Stimulated activated naive B cell treated with anti-CD40 and anti-IgM and Interleukin-4, amounts not matched to agents 10 μg/mL and 1 μg/mL and 100 μg/mL, for 72 hours (primary cell): ENCODE measurements at regions not wholly inside any gene's neighbourhood (a gene's known extent, or its start where the extent isn't known, plus 50 kb on each side); places are given as distances from the start of the nearest gene placed in this dataset.

Experiments
- ATAC-seq, 2 donors: fragments of 150-1000 bp; cut with Tn5 transposase; replicated peaks; 2 replicates each; pipeline ENCODE4 v1.10.0; 2021; ENCODE audit warnings: moderate library complexity in 1 of 2
- DNase-seq: peaks from one replicate; pipeline ENCODE4 v3.0.0; 2021
- H3K27ac Mint-ChIP-seq: one replicate; pipeline ENCODE4 v1.8.0; 2022; ENCODE audit warnings: mild to moderate bottlenecking, mixed read lengths
- H3K27me3 Mint-ChIP-seq, 2 donors: one replicate each; pipeline ENCODE4 v1.8.0; 2022; ENCODE audit warnings: mixed read lengths in 2 of 2
- H3K36me3 Mint-ChIP-seq, 2 donors: one replicate each; pipeline ENCODE4 v1.8.0; 2022; ENCODE audit warnings: mixed read lengths in 2 of 2, mild to moderate bottlenecking in 1 of 2
- H3K4me1 Mint-ChIP-seq, 2 donors: one replicate each; pipeline ENCODE4 v1.8.0; 2022; ENCODE audit warnings: mixed read lengths in 2 of 2, mild to moderate bottlenecking in 1 of 2
- H3K4me3 Mint-ChIP-seq, 2 donors: one replicate each; pipeline ENCODE4 v1.8.0; 2022; ENCODE audit warnings: mild to moderate bottlenecking in 2 of 2, mixed read lengths in 2 of 2, moderate library complexity in 1 of 2
- H3K9me3 Mint-ChIP-seq, 2 donors: one replicate each; pipeline ENCODE4 v1.8.0; 2022; ENCODE audit warnings: mixed read lengths in 2 of 2, mild to moderate bottlenecking in 1 of 2

DNA sequence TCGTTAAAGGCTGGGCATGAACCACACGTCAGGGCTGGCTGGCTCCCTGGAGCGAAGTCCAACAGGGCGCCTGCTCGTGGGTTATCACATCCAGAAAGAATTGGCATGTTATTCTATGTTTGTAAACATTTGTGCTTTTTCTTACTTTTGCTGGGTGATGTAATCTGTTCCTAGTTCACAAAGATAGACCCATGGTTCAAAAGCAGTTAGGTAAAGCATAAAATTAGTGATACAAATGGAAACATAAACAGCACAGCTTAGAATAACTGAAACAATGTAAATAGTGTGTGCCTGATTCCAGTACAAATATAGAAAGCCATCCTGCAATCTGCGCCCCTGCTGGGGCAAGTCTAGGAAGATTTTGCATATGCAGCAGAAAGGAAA, 184.0 kb upstream of the C1orf174 start:
- DNase-seq, result no peak
- H3K4me3 Mint-ChIP-seq, result no peak overlapping the region

DNA sequence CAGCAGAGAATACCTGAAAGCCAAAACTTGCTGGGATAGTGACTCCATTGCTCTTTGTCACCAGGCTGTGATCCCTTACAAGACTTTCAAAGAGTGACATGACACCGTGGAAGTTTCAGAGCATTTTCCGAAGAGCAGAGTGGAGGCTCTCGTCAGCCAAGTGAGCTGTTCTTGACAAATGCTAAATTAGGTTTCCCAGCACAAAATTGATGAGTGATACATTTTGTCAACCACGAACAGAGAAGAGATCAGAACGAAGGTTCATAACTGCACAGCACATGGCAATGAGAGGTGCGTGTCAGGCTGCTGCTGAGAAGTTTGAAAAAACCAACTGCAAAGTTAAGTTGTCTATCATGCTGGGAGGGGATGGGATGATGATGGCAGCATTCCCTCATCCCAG, 184.4 kb upstream of the C1orf174 start:
- peaks cover 0 to 7% of the 10 kb centered on the region in 2 donors for H3K4me1 Mint-ChIP-seq
- DNase-seq, result no peak
- ATAC-seq, result no peak
- H3K36me3 Mint-ChIP-seq, result peaks cover 1 to 9% of the 10 kb centered on the region in 2 donors
- no peak overlapping the region for H3K27ac Mint-ChIP-seq
- H3K27me3 Mint-ChIP-seq, result peaks cover 8 to 31% of the 10 kb centered on the region in 2 donors
- H3K4me3 Mint-ChIP-seq, result no peak overlapping the region
- H3K9me3 Mint-ChIP-seq, result peaks cover 8 to 16% of the 10 kb centered on the region in 2 donors

More for the DNA sequence above, 184.0 kb upstream of the C1orf174 start:
- H3K27ac Mint-ChIP-seq, result no peak overlapping the region
- H3K9me3 Mint-ChIP-seq, result peaks cover 8 to 15% of the 10 kb centered on the region in 2 donors
- H3K27me3 Mint-ChIP-seq, result peaks cover 8 to 31% of the 10 kb centered on the region in 2 donors
- H3K36me3 Mint-ChIP-seq, result peaks cover 4 to 12% of the 10 kb centered on the region in 2 donors
- peaks cover 0 to 7% of the 10 kb centered on the region in 2 donors for H3K4me1 Mint-ChIP-seq
- no peak for ATAC-seq

DNA sequence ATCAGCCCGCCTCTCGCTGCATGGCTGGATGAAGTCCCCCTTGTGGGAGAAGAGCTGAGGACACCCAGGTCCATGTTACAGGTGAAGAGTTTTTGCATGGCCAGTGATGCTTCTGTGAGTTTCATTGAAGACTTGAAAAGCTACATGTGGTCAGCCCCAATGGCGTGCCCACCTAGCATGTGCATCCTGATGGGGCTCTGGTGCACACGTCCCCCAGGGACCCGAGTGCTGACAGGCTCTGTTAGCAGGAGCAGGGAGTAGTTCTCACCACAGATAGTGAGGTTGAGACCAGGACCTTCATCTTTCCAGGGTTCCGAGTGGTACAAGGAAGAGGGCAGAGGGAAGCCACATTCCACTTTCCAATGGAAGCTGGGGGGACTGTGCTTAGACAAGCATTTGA, 184.8 kb upstream of the C1orf174 start:
- Mint-ChIP-seq H3K4me3 (no peak overlapping the region), H3K4me1 (peaks cover 0 to 7% of the 10 kb centered on the region in 2 donors), H3K27me3 (peaks cover 8 to 31% of the 10 kb centered on the region in 2 donors), H3K36me3 (peaks cover 0 to 6% of the 10 kb centered on the region in 2 donors), H3K27ac (no peak overlapping the region), H3K9me3 (peaks cover 7 to 14% of the 10 kb centered on the region in 2 donors)
- DNase-seq (no peak), ATAC-seq (no peak)

DNA sequence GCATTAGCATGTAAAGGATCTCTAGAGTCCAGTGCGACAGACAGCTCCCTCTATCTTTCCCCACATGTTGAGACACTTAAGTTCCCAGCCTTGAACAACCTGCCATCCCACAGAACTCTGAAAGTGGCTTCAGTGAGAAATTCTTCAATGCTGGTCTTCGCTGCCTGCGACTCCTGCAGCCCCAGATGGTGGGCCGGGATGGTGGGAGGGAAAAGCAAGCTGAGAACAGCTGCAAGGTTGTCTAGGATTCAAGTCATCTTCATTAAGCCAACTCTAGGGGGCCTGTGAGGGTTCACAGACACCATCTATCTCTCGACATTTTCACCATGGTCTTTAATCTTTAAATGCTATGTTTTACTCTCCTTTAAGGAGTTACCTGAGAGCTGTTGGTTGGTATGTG, 185.5 kb upstream of the C1orf174 start:
- Mint-ChIP-seq H3K36me3 (peaks cover 0 to 6% of the 10 kb centered on the region in 2 donors), H3K9me3 (peaks cover 6 to 11% of the 10 kb centered on the region in 2 donors), H3K27me3 (peaks cover 6 to 27% of the 10 kb centered on the region in 2 donors), H3K4me1 (peaks cover 0 to 7% of the 10 kb centered on the region in 2 donors), H3K27ac (no peak overlapping the region), H3K4me3 (no peak overlapping the region)
- DNase-seq, result no peak
- ATAC-seq, result no peak

DNA sequence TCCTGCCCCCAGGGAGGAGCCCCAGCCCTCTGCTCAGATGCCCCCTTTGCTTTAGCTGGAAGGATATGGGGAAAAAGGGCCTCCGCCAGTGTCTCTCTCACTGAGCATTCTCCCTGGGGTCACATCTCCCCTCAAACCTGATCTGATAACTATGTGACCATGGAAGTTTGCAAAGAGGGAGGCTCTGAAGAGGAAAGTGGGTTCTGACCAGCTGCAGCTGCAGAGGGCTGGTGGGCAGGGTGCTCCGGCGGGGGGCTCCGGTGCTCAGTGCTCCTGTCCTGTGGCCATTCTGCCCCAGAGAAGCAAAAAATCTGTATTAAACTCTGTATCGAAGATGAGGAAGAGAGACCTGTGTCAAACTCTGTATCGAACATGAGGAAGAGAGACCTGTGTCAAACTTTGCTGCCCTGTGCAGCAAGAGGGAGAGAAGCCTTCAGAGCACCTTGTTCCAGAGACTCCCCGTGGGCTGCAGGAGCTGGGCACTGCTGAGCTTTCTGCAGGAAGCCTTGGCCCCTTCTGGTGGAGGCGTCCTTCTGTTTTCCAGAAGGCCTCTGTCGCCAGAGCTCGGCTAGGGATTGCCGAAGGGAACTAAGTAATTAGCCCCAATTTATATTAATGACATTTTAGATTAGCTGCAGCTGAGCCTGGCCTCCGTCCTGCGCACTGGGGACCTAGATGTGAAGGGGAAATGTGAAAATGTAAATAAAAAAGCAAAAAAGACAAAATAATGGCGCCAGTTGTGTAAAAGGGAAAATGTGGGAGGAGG, 186.2 kb upstream of the C1orf174 start:
- H3K36me3 Mint-ChIP-seq, result peaks cover 0 to 3% of the 10 kb centered on the region in 2 donors
- DNase-seq (no peak), ATAC-seq (no peak)
- peaks cover 0 to 7% of the 10 kb centered on the region in 2 donors for H3K4me1 Mint-ChIP-seq
- peaks cover 1 to 4% of the 10 kb centered on the region in 2 donors for H3K9me3 Mint-ChIP-seq
- H3K27me3 Mint-ChIP-seq, result peaks cover 0 to 20% of the 10 kb centered on the region in 2 donors
- H3K4me3 Mint-ChIP-seq, result no peak overlapping the region
- H3K27ac Mint-ChIP-seq, result no peak overlapping the region

DNA sequence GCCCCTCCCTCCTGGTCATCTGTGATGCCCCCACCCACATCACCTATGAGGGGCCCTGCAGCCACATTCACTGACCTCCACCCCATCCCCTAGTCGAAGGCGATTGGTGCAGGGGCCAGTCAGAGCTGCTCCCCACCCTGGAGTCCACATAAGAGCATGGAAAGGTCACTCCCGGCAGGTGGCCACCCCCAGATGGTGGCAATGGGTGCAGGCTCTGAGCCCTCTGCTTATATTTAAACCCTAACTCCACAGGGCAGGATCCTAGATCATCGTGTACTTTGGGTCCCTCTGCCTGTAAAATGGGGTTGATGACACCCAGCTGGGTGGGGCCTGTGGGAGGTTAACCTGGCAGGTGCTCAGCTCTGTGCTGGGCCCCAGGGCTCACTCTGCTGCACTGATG, 186.8 kb upstream of the C1orf174 start:
- Mint-ChIP-seq H3K36me3 (peaks cover 0 to 6% of the 10 kb centered on the region in 2 donors), H3K4me3 (no peak overlapping the region), H3K4me1 (peaks cover 0 to 7% of the 10 kb centered on the region in 2 donors), H3K27me3 (peaks cover 0 to 17% of the 10 kb centered on the region in 2 donors), H3K27ac (no peak overlapping the region), H3K9me3 (peaks cover 4 to 9% of the 10 kb centered on the region in 2 donors)
- DNase-seq, result no peak
- ATAC-seq, result no peak

DNA sequence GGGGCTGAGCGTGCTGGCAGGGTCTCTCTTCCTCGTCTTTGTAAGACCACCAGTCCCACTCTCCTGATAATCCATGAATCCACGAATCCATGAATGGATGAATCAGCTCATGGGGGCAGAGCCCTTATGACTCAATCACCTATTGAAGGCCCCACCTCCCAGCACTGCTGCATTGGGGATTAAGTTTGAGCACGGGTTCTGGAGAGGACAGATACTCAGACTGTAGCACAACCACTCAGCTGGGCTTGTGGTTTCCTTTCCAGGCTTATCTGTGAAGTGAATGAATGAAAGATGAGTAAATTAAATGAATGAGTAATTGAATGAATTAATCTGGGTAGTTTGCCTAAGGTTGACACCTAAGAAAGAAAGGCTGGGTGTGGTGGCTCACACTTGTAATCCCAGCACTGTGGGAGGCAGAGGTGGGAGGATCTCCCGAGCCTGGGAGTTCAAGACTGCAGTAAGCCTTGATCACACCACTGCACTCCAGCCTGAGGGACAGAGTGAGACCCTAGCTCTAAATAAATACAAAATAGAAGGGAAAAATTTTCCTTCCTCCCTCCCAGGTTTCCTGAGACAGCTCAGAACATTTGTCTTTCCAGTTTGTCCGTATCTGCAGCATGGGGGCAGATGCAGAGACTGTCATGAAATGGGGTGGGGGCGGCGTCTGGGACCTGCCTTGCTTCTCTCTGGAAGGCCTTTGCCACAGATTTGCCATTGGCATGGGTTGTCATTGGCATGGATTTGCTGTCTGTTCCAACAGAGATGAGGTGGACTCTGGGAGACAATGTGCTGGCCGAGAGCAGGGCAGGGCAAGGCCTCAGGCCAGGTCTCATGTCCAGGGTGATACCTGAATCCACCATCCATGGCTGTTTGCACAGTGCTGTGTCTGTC, 187.7 kb upstream of the C1orf174 start:
- Mint-ChIP-seq H3K36me3 (peaks cover 0 to 8% of the 10 kb centered on the region in 2 donors), H3K27me3 (peaks cover 0 to 9% of the 10 kb centered on the region in 2 donors), H3K4me3 (no peak overlapping the region), H3K4me1 (peaks cover 0 to 7% of the 10 kb centered on the region in 2 donors), H3K9me3 (peaks cover 6 to 10% of the 10 kb centered on the region in 2 donors), H3K27ac (peak overlapping the region; percentile 44)
- no peak for ATAC-seq
- DNase-seq, result no peak

DNA sequence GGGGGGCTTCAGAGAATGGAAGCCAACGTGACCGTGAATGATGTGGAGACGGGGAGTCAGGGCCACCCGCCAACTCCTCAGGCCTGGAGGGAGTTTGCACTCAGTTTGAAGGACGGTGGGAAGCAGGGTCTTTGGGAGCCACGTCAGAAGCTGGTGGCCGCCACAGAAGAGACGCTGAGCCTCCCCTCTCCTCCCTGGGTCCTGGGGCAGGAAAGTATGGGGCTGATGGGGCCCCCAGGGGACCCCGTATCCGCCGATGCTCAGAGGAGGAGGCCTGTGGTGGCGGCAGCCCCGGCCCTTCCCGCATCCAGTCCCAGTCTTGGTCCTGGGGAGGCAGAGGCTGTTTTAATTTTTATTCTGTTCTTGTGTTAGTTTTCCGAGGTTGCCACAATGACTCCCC, 188.6 kb upstream of the C1orf174 start:
- Mint-ChIP-seq H3K36me3 (peaks cover 3 to 12% of the 10 kb centered on the region in 2 donors), H3K27me3 (peaks cover 0 to 8% of the 10 kb centered on the region in 2 donors), H3K4me1 (peaks cover 0 to 7% of the 10 kb centered on the region in 2 donors), H3K9me3 (peaks cover 12 to 19% of the 10 kb centered on the region in 2 donors), H3K27ac (no peak overlapping the region), H3K4me3 (no peak overlapping the region)
- no peak for ATAC-seq
- no peak for DNase-seq

DNA sequence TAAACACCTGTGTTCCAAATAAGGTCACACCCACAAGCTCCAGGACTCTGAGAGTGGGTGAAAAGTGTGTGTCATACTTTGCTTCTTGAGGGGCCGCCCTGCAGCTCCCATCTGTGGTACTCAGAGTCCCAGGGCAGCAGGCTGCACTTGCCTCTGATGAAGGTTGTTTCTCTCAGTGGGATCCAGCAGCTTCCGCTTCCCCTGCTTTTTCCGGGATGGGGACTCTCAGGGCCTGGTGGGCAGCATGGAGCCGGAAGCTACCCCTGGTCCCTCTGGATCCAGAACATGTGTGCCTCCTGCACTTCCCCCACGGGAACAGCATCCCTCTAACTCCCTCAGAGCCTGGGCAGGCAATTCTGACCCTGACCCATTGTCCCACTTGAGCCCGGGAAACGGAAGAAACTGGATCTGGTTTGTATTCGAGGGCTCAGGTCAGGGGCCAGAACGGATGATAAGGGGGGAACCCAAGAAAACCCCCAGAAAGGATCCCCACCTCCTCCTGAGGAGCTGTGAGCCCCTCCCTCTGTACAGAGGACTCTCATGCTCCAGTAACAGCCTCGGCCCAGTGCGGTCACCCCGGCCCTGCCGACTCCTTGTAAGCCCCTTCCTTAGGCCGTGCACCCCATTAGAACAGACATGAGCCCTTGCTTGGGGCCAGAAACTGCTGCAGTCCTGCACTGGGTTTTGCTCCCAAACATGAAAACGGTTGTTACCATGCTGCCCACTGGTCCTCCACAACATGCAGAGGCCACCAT, 189.5 kb upstream of the C1orf174 start:
- Mint-ChIP-seq H3K27ac (no peak overlapping the region), H3K4me3 (no peak overlapping the region), H3K36me3 (peaks cover 5 to 12% of the 10 kb centered on the region in 2 donors), H3K27me3 (peaks cover 4 to 6% of the 10 kb centered on the region in 2 donors), H3K9me3 (peaks cover 12 to 19% of the 10 kb centered on the region in 2 donors), H3K4me1 (peaks cover 0 to 7% of the 10 kb centered on the region in 2 donors)
- no peak for ATAC-seq
- no peak for DNase-seq

DNA sequence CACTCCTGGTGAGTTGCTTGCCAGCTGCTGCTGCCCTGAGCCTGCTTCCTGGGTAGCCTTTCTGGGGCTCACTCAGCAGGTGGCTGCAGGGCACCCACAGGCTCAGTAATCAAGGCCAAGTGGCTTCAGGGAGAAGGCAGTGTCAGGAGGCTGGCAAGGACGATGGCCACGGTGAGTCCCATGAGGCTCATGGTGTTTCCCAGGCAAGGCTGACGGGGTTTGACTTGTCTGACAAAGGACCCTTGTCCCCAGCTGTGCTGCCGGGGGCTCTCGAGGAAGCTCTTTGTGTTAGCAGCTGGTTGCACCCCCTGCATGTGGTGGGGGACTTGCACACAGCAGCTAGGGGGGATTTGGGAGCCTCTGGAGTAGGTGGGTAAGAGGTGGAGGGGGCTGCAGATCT, 190.5 kb upstream of the C1orf174 start:
- Mint-ChIP-seq H3K4me1 (peaks cover 0 to 7% of the 10 kb centered on the region in 2 donors), H3K9me3 (peaks cover 12 to 19% of the 10 kb centered on the region in 2 donors), H3K27me3 (peaks cover 0 to 4% of the 10 kb centered on the region in 2 donors), H3K36me3 (peaks cover 5 to 12% of the 10 kb centered on the region in 2 donors), H3K4me3 (no peak overlapping the region), H3K27ac (no peak overlapping the region)
- ATAC-seq, result no peak
- DNase-seq, result no peak

DNA sequence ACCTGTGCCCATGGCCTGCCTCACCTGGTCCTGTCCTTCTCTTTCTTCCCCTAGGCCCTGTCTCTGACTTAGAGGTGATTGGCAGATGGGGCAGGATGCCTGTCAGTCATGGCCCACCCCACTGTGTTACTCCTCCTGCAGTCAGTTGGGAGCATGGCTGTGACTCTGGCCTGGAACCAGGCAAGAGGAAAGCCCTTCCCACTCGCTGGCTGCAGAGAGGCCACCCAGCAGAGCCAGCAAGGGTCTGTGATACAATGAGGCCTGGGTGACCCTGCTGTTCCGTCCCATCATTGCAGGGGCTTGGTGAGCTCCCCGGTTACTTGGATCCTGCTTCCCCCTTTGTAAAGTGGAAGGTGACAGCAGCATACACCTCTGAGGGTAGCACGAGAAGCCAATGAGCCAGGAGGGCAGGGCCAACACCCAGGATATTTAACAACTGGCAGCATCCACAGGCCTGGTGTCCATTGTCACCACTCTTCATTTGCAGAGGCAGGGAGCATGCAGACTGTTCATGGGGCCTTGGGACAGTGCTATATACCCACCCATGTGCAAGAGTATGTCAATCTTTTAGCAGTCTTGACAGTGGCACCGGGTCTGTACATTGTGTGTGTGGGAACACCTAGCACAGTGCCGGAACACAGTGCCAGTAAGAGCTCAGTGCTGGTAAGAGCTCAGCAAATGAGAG, 191.0 kb upstream of the C1orf174 start:
- Mint-ChIP-seq H3K4me1 (peaks cover 0 to 7% of the 10 kb centered on the region in 2 donors), H3K4me3 (no peak overlapping the region), H3K36me3 (peaks cover 5 to 12% of the 10 kb centered on the region in 2 donors), H3K9me3 (peaks cover 12 to 19% of the 10 kb centered on the region in 2 donors), H3K27me3 (peaks cover 0 to 4% of the 10 kb centered on the region in 2 donors), H3K27ac (no peak overlapping the region)
- ATAC-seq, result no peak
- DNase-seq, result no peak

DNA sequence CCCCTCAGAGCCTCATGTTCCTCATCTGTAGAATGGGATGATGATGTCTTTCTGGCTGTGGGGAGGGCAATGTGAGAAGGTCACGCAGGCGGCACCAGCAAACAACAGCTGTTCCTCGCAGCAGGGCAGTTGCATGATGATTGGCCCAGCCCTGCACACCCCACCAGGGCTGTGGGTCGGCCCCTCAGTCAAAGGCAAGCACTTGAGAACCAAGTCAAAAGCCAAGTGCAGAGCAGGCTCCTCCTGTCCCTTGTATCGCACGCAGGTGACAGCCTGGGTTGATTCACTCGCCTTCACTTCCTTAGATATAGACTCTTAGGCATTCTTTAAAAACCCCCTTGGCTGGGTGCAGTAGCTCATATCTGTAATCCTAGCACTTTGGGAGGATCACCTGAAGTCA, 191.9 kb upstream of the C1orf174 start:
- Mint-ChIP-seq H3K4me3 (no peak overlapping the region), H3K9me3 (peaks cover 19 to 28% of the 10 kb centered on the region in 2 donors), H3K36me3 (peaks cover 5 to 20% of the 10 kb centered on the region in 2 donors), H3K27ac (no peak overlapping the region), H3K27me3 (peaks cover 0 to 4% of the 10 kb centered on the region in 2 donors), H3K4me1 (peaks cover 0 to 6% of the 10 kb centered on the region in 2 donors)
- DNase-seq (no peak), ATAC-seq (no peak)

DNA sequence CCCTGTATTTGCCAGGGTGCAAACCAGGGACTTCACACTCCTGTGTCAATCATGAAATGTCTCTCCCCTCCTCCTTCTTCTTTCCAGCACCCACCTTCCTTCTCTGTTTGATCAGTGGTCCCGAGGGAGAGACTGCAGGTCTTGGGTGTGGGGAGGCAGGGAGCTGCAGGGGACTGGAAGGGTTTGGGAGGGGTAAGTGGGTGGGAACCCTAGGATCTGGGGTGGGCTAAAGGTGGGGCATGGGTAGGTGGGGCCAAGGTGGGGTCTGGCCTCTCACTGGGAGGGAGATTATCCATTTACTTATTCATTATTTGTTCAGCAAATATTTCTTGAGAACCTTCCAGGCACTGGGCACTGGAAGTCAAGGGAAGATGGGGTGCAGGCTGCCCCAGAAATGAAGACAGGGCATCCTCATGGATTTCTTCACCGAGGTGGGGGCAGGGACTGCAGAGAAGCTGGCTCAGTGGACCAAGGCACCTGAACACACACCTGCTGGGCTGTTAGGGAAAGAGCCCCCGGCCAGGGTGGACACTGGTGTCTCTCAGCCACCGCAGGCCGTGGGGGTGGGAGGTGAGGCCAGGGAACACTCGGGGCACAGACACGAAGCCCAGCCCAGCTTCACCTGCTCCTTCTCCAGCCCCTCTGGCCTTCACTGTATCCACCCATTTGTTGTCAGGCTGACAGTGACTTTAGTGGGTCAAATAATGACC, 193.9 kb upstream of the C1orf174 start:
- peaks cover 0 to 4% of the 10 kb centered on the region in 2 donors for H3K27me3 Mint-ChIP-seq
- no peak overlapping the region for H3K4me3 Mint-ChIP-seq
- no peak overlapping the region for H3K27ac Mint-ChIP-seq
- DNase-seq, result no peak
- H3K4me1 Mint-ChIP-seq, result no peaks in the 10 kb centered on the region
- H3K9me3 Mint-ChIP-seq, result peaks cover 19 to 27% of the 10 kb centered on the region in 2 donors
- no peak for ATAC-seq
- peaks cover 5 to 16% of the 10 kb centered on the region in 2 donors for H3K36me3 Mint-ChIP-seq
